Fibroblast of pulmonary artery (primary cell): ENCODE measurements at regions not wholly inside any gene's neighbourhood (a gene's known extent, or its start where the extent isn't known, plus 50 kb on each side); places are given as distances from the start of the nearest gene placed in this dataset.

Source experiments
- DNase-seq: peaks from one replicate; pipeline ENCODE4 v3.0.0-alpha.2; 2010; ENCODE audit warnings: low read depth
- H3K4me3 ChIP-seq: replicated peaks from 2 replicates; pipeline ENCODE4 v1.5.1; 2011; ENCODE audit warnings: low read depth, mild to moderate bottlenecking, control low read depth, low read length, moderate library complexity
- TF ChIP-seq, protein P1 (sequence below): IDR thresholded peaks from 2 replicates; pipeline ENCODE4 v1.5.1; 2011; ENCODE audit warnings: mild to moderate bottlenecking, control low read depth, low read length, inconsistent platforms; ENCODE audit errors: missing control alignments

DNA sequence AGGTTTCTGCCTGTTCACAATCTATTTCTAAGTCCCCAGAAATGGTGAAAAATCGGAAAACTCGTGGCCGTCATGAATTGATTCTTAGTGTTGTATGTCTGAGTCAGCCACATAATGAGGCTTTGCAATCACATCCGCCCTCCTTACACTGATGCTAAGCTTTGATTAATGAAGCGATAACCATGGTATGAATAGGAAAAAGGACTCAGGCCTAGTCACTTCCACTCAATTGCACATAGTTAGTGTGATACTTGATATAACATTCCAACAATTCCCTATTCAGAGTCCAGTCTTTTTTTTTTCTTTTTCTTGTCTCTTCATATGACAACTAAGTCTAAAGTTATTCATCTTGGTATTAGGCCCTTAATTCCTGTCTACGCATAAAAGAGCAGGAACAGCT is 1231.0 kb downstream of the VRK1 start:
- TF ChIP-seq, protein P1, sequence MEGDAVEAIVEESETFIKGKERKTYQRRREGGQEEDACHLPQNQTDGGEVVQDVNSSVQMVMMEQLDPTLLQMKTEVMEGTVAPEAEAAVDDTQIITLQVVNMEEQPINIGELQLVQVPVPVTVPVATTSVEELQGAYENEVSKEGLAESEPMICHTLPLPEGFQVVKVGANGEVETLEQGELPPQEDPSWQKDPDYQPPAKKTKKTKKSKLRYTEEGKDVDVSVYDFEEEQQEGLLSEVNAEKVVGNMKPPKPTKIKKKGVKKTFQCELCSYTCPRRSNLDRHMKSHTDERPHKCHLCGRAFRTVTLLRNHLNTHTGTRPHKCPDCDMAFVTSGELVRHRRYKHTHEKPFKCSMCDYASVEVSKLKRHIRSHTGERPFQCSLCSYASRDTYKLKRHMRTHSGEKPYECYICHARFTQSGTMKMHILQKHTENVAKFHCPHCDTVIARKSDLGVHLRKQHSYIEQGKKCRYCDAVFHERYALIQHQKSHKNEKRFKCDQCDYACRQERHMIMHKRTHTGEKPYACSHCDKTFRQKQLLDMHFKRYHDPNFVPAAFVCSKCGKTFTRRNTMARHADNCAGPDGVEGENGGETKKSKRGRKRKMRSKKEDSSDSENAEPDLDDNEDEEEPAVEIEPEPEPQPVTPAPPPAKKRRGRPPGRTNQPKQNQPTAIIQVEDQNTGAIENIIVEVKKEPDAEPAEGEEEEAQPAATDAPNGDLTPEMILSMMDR, result no peak
- no peak for DNase-seq
- H3K4me3 ChIP-seq, result no peak overlapping the region

- no peak for DNase-seq
- H3K4me3 ChIP-seq, result no peak overlapping the region
- TF ChIP-seq, protein P1, result no peak
Measured at GRCh38 chr14:98035396-98035795, 1236.6 kb downstream of the BCL11B start.

DNA sequence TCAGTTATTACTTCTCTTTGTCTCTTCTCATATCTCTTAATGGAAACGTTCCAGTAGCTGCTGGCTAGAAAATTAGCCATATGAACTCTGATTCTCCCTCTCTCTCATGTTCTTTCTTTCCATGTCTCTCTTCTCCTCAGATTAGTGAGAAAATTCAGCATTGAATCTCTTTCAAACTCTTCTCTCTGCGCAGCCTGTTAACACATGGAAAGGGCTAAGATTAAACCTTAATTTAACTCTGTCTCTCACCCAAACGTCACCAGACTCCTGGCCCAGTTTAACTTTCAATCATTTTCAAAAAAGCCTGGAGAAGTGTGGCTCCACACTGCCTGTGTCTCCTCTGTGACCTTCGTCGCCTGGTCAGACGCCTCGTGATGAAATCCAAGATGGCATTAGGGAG is 1234.2 kb downstream of the BCL11B start:
- no peak overlapping the region for H3K4me3 ChIP-seq
- TF ChIP-seq, protein P1, result no peak
- DNase-seq, result no peak

DNA sequence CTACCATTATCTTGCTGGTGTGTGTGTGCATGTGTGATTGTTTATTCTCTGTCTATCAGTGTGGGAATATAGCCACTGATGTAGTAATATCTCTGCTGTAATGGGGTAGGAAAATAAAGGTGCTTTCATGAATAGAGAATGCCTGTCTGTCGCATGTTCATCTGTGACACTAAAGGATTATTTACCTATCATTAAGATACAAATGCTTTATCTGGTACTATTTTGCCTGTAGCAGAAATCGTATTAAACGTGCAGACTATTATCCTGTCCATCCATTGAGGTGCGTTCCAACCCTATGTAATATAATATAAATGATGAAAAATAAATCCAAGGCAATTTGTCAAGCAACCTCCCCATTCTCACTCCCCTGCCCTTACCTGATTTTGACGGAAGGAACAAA is 1215.1 kb downstream of the BCL11B start:
- H3K4me3 ChIP-seq, result no peak overlapping the region
- TF ChIP-seq, protein P1, result no peak

DNA sequence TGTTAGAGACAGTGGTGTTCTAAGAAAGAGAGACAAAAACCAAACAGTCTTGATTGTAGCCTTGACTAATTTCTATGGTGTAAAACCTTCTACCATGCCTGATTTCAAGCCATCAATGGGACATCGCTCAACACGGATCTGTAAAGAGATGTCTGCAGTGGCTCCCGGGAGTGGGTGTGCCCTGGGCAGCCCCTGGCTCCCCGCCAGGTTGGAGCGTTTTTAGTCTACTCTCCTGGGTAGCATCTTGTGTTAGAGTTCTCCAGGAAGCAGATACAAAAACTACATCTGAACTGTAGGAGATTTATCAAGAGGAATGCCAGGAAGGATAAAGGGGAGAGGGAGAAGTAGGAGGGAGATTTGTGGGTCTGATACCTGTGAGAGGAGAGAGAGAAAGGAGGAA is 1212.9 kb downstream of the BCL11B start:
- TF ChIP-seq, protein P1, result no peak
- H3K4me3 ChIP-seq, result no peak overlapping the region
- no peak for DNase-seq

More for the DNA sequence above, 1215.1 kb downstream of the BCL11B start:
- no peak for DNase-seq

DNA sequence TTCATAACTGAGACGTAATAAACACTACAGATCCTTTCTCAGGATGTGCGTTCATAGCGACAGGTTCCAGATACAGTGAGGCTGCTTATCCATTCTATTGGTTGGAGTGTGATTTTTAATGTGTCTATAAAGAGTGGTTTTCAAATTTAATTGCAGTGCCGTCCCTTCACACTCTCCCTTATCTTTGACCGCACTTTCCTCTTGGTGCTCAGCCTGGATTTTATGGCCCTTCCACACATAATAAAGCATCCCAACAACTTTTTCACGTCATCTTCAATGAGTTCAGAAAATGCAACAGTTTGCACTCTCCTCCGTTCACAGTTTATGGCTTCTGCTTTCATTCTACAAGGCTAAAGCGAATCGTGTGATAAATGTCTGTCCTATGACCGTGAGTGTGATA is 1209.9 kb downstream of the BCL11B start:
- no peak overlapping the region for H3K4me3 ChIP-seq
- no peak for DNase-seq
- TF ChIP-seq, protein P1, result no peak

DNA sequence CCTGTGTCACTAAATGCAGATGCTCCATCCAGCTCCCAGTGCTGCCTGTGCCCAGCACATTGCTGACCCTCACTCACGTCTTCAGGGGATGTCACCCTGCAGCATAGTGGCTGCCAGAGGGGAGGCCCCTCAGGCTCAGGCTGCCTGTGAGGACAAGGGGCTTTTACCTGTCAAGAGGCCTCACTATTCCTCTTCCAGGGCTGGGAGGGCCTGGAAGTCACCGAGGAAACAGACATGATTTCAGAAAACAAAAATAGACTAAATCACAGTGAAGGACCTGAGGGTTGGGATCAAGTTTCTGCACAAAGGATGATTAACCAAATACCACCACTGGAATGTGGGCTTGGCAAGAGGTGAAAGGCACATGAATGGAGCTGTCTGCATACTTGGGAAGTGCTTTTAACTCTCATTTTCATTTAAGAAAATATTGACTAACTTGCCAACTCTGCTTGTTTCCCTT is 1202.3 kb downstream of the BCL11B start:
- no peak for DNase-seq
- H3K4me3 ChIP-seq, result no peak overlapping the region
- TF ChIP-seq, protein P1, result no peak
